Activated naive CD4-positive, alpha-beta T cell treated with anti-CD3 and anti-CD28 coated beads, Interleukin-2, amount 50 U/mL, for 72 hours (primary cell): ENCODE measurements at regions not wholly inside any gene's neighbourhood (a gene's known extent, or its start where the extent isn't known, plus 50 kb on each side); places are given as distances from the start of the nearest gene placed in this dataset.
"Not testable (repeated sequence)": the region's sequence is repeated elsewhere in the genome, so short reads cannot be mapped to it uniquely, and the experiment has no call there.

Experiments used
- ATAC-seq, 2 donors: fragments of 150-1000 bp; cut with Tn5 transposase; 2 replicates each; pipeline ENCODE4 v1.10.0; 2021; ENCODE audit warnings: mild to moderate bottlenecking in 2 of 2, moderate library complexity in 2 of 2
- DNase-seq, 2 donors: peaks; one replicate each; pipeline ENCODE4 v3.0.0; 2021 to 2022; ENCODE audit warnings: low spot score in 2 of 2
- H3K27ac Mint-ChIP-seq, 2 donors: one replicate each; pipeline ENCODE4 v1.8.0; 2022; ENCODE audit warnings: mild to moderate bottlenecking in 2 of 2, mixed read lengths in 2 of 2
- H3K36me3 Mint-ChIP-seq, 2 donors: one replicate each; pipeline ENCODE4 v1.8.0; 2022; ENCODE audit warnings: mixed read lengths in 2 of 2
- H3K9me3 Mint-ChIP-seq, 2 donors: one replicate each; pipeline ENCODE4 v1.8.0; 2022; ENCODE audit warnings: mixed read lengths in 2 of 2

GRCh38 chr14:41446008-41446407 lies 160.7 kb upstream of the LRFN5 start:
- no peak overlapping the region for H3K27ac Mint-ChIP-seq
- DNase-seq: no peak
- no peaks in the 10 kb centered on the region for H3K36me3 Mint-ChIP-seq
- H3K9me3 Mint-ChIP-seq: peaks cover 0 to 3% of the 10 kb centered on the region in 2 donors
- ATAC-seq: no peak

- DNase-seq: no peak
- Mint-ChIP-seq H3K36me3 (no peaks in the 10 kb centered on the region), H3K27ac (no peak overlapping the region), H3K9me3 (no peaks in the 10 kb centered on the region)
- no peak for ATAC-seq
These were observed 183.2 kb upstream of the LRFN5 start for GRCh38 chr14:41423503-41423902.

GRCh38 chr14:41421308-41421707 lies 185.4 kb upstream of the LRFN5 start:
- not testable (repeated sequence) for ATAC-seq, H3K9me3 Mint-ChIP-seq, H3K36me3 Mint-ChIP-seq, DNase-seq, H3K27ac Mint-ChIP-seq

- Mint-ChIP-seq H3K36me3 (no peaks in the 10 kb centered on the region), H3K27ac (no peak overlapping the region)
- ATAC-seq: no peak
These were observed 187.0 kb upstream of the LRFN5 start for GRCh38 chr14:41419709-41420108.

GRCh38 chr14:41418851-41419250 lies 187.8 kb upstream of the LRFN5 start:
- H3K36me3 Mint-ChIP-seq: no peaks in the 10 kb centered on the region
- H3K27ac Mint-ChIP-seq: no peak overlapping the region
- no peak for ATAC-seq
- DNase-seq: no peak
- no peaks in the 10 kb centered on the region for H3K9me3 Mint-ChIP-seq

More at GRCh38 chr14:41419709-41420108, 187.0 kb upstream of the LRFN5 start:
- no peaks in the 10 kb centered on the region for H3K9me3 Mint-ChIP-seq
- DNase-seq: no peak

- DNase-seq (no peak), ATAC-seq (no peak)
- Mint-ChIP-seq H3K9me3 (peaks cover 0 to 4% of the 10 kb centered on the region in 2 donors), H3K27ac (no peak overlapping the region), H3K36me3 (no peaks in the 10 kb centered on the region)
These were observed 196.9 kb upstream of the LRFN5 start for GRCh38 chr14:41409806-41410205.

- H3K36me3 Mint-ChIP-seq: no peaks in the 10 kb centered on the region
- no peak overlapping the region for H3K27ac Mint-ChIP-seq
- no peak for DNase-seq
- H3K9me3 Mint-ChIP-seq: peaks cover 0 to 4% of the 10 kb centered on the region in 2 donors
- no peak for ATAC-seq
These were observed 202.6 kb upstream of the LRFN5 start for GRCh38 chr14:41404126-41404525.

GRCh38 chr14:41403360-41403759 lies 203.3 kb upstream of the LRFN5 start:
- Mint-ChIP-seq H3K9me3 (peaks cover 4% of the 10 kb centered on the region in 2 donors), H3K27ac (no peak overlapping the region), H3K36me3 (no peaks in the 10 kb centered on the region)
- DNase-seq (no peak), ATAC-seq (no peak)

- H3K36me3 Mint-ChIP-seq: no peaks in the 10 kb centered on the region
- no peak for ATAC-seq
- no peak for DNase-seq
- H3K9me3 Mint-ChIP-seq: peaks cover 4 to 6% of the 10 kb centered on the region in 2 donors
- no peak overlapping the region for H3K27ac Mint-ChIP-seq
These were observed 208.8 kb upstream of the LRFN5 start for GRCh38 chr14:41397926-41398325.

GRCh38 chr14:41393512-41393911 lies 213.2 kb upstream of the LRFN5 start:
- Mint-ChIP-seq H3K36me3 (no peaks in the 10 kb centered on the region), H3K27ac (no peak overlapping the region), H3K9me3 (peaks cover 6% of the 10 kb centered on the region in 2 donors)
- no peak for ATAC-seq
- no peak for DNase-seq

GRCh38 chr14:41392226-41392625 lies 214.4 kb upstream of the LRFN5 start:
- no peaks in the 10 kb centered on the region for H3K36me3 Mint-ChIP-seq
- H3K27ac Mint-ChIP-seq: no peak overlapping the region
- DNase-seq (no peak), ATAC-seq (no peak)
- H3K9me3 Mint-ChIP-seq: peaks cover 6% of the 10 kb centered on the region in 2 donors

- Mint-ChIP-seq H3K9me3 (peaks cover 0 to 9% of the 10 kb centered on the region in 2 donors), H3K27ac (no peak overlapping the region), H3K36me3 (no peaks in the 10 kb centered on the region)
- ATAC-seq (no peak), DNase-seq (no peak)
These were observed 217.3 kb upstream of the LRFN5 start for GRCh38 chr14:41389355-41389754.

- DNase-seq (no peak), ATAC-seq (no peak)
- Mint-ChIP-seq H3K27ac (no peak overlapping the region), H3K9me3 (peaks cover 4% of the 10 kb centered on the region in 2 donors), H3K36me3 (no peaks in the 10 kb centered on the region)
These were observed 220.9 kb upstream of the LRFN5 start for GRCh38 chr14:41385797-41386196.

- Mint-ChIP-seq H3K36me3 (no peaks in the 10 kb centered on the region), H3K9me3 (peaks cover under 1 to 8% of the 10 kb centered on the region in 2 donors), H3K27ac (no peak overlapping the region)
- ATAC-seq: no peak
- DNase-seq: no peak
These were observed 226.7 kb upstream of the LRFN5 start for GRCh38 chr14:41380017-41380416.

- Mint-ChIP-seq H3K9me3 (peaks cover 9 to 14% of the 10 kb centered on the region in 2 donors), H3K36me3 (no peaks in the 10 kb centered on the region), H3K27ac (no peak overlapping the region)
- no peak for ATAC-seq
- no peak for DNase-seq
These were observed 228.2 kb upstream of the LRFN5 start for GRCh38 chr14:41378526-41378925.

GRCh38 chr14:41377932-41378331 lies 228.7 kb upstream of the LRFN5 start:
- no peak for ATAC-seq
- peaks cover 9 to 14% of the 10 kb centered on the region in 2 donors for H3K9me3 Mint-ChIP-seq

GRCh38 chr14:41374092-41374491 lies 232.6 kb upstream of the LRFN5 start:
- H3K9me3 Mint-ChIP-seq: peaks cover 9 to 14% of the 10 kb centered on the region in 2 donors
- DNase-seq (no peak), ATAC-seq (no peak)
- no peaks in the 10 kb centered on the region for H3K36me3 Mint-ChIP-seq
- H3K27ac Mint-ChIP-seq: no peak overlapping the region

More at GRCh38 chr14:41377932-41378331, 228.7 kb upstream of the LRFN5 start:
- Mint-ChIP-seq H3K36me3 (no peaks in the 10 kb centered on the region), H3K27ac (no peak overlapping the region)
- DNase-seq: no peak

GRCh38 chr14:41362139-41362538 lies 244.5 kb upstream of the LRFN5 start:
- DNase-seq (no peak), ATAC-seq (no peak)
- Mint-ChIP-seq H3K9me3 (peaks cover 9 to 11% of the 10 kb centered on the region in 2 donors), H3K27ac (no peak overlapping the region), H3K36me3 (no peaks in the 10 kb centered on the region)

GRCh38 chr14:41360126-41360525 lies 246.6 kb upstream of the LRFN5 start:
- H3K27ac Mint-ChIP-seq: no peak overlapping the region
- no peak for ATAC-seq

More at GRCh38 chr14:41360126-41360525, 246.6 kb upstream of the LRFN5 start:
- Mint-ChIP-seq H3K36me3 (no peaks in the 10 kb centered on the region), H3K9me3 (peaks cover 5 to 11% of the 10 kb centered on the region in 2 donors)
- no peak for DNase-seq
